ENCODE measurements at regions not wholly inside any gene's neighbourhood (a gene's known extent, or its start where the extent isn't known, plus 50 kb on each side); places are given as distances from the start of the nearest gene placed in this dataset.

GRCh38 chr6:137352859-137353258 lies 133.7 kb upstream of the IFNGR1 start:
- no peaks in the 10 kb centered on the region for H3K36me3 ChIP-seq
- H3K4me3 ChIP-seq: no peak overlapping the region
- intact Hi-C loops (cut with DNase I): no loop called here
- no peak for DNase-seq
- no peak overlapping the region for H3K27ac ChIP-seq
- H3K4me1 ChIP-seq (ENCODE audit: insufficient read depth): no peaks in the 10 kb centered on the region
- no peaks in the 10 kb centered on the region for H3K9me3 ChIP-seq
- WGBS, 3 donors: 59 to 62% (median 59%) methylated on average over 6 of the region's 6 CpGs
- H3K27me3 ChIP-seq: no peaks in the 10 kb centered on the region
- no peak for TF ChIP-seq CTCF (IDR thresholded peaks at IDR 0.05)
- TF ChIP-seq POLR2A (IDR thresholded peaks at IDR 0.05): no peak

DNA sequence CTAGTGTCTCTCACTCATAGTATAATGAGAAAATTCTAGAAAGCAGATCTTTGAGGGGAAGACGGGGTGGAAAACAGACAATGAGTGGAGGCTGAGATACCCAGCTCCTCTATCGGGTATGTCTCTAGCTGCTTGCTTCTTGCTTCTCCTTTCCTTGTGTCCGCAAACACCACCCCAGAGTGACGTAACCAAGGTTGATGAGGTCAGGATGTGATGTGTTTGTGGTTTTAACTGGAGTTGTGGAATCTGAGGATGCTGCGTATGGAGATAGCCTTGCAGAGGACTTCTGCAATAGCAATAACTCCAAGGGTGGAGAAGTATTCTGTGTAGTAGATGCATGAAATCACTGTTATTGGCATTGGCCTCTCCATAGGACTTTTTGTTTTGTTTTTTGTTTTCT lies 132.7 kb upstream of the IFNGR1 start:
- TF ChIP-seq POLR2A (IDR thresholded peaks at IDR 0.05) (no peak), CTCF (IDR thresholded peaks at IDR 0.05) (no peak), EP300 (IDR thresholded peaks at IDR 0.05) (no peak)
- intact Hi-C loops (cut with DNase I): no loop called here
- no peaks in the 10 kb centered on the region for H3K4me1 ChIP-seq (ENCODE audit: insufficient read depth)
- H3K27me3 ChIP-seq: no peaks in the 10 kb centered on the region
- 85 to 93% (median 86%) methylated on average over 5 of the region's 5 CpGs for WGBS, 3 donors
- H3K9me3 ChIP-seq: no peaks in the 10 kb centered on the region
- H3K4me3 ChIP-seq: no peak overlapping the region
- H3K27ac ChIP-seq: no peak overlapping the region
- no peaks in the 10 kb centered on the region for H3K36me3 ChIP-seq
- no peak for DNase-seq

DNA sequence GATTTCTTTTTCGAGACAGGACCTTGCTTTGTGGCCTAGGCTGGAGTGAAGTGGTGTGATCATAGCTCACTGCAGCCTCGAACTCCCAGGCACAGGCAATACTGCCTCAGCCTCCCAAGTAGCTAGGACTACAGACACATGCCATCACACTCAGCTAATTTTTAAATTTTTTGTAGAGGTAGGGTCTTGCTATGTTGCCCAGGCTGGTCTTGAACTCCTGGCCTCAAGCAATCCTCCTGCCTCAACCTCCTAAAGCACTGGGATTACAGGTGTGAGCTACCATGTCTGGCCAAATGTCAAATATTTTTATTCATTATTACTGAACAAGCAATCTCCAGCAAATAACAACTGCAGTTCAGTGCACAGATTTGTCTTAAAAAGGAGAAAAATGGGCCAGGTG lies 131.7 kb upstream of the IFNGR1 start:
- intact Hi-C loops (cut with DNase I): no loop called here
- H3K27me3 ChIP-seq: no peaks in the 10 kb centered on the region
- no peak overlapping the region for H3K4me3 ChIP-seq
- DNase-seq: no peak
- H3K36me3 ChIP-seq: no peaks in the 10 kb centered on the region
- TF ChIP-seq CTCF (IDR thresholded peaks at IDR 0.05) (no peak), EP300 (IDR thresholded peaks at IDR 0.05) (no peak), POLR2A (IDR thresholded peaks at IDR 0.05) (no peak)
- no peaks in the 10 kb centered on the region for H3K4me1 ChIP-seq (ENCODE audit: insufficient read depth)
- H3K9me3 ChIP-seq: no peaks in the 10 kb centered on the region
- WGBS, 3 donors: 90 to 100% (median 97%) methylated on average over 2 of the region's 2 CpGs
- H3K27ac ChIP-seq: no peak overlapping the region

- DNase-seq: no peak
- WGBS, 3 donors: 47 to 61% (median 54%) methylated on average over 11 of the region's 11 CpGs
- H3K4me1 ChIP-seq (ENCODE audit: insufficient read depth): no peaks in the 10 kb centered on the region
- TF ChIP-seq POLR2A (IDR thresholded peaks at IDR 0.05) (no peak), EP300 (IDR thresholded peaks at IDR 0.05) (no peak), CTCF (IDR thresholded peaks at IDR 0.05) (no peak)
- no peak overlapping the region for H3K27ac ChIP-seq
- no peaks in the 10 kb centered on the region for H3K27me3 ChIP-seq
- H3K36me3 ChIP-seq: no peaks in the 10 kb centered on the region
- no peak overlapping the region for H3K4me3 ChIP-seq
- intact Hi-C loops (cut with DNase I): no loop called here
- H3K9me3 ChIP-seq: no peaks in the 10 kb centered on the region
These were observed 131.0 kb upstream of the IFNGR1 start for GRCh38 chr6:137349856-137350830.

Measured in ovary (tissue), 7 donors.